ENCODE measurements at regions not wholly inside any gene's neighbourhood (a gene's known extent, or its start where the extent isn't known, plus 50 kb on each side); places are given as distances from the start of the nearest gene placed in this dataset.

GRCh38 chr1:199791495-199791894, 236.0 kb upstream of the NR5A2 start:
- Histone ChIP-seq H3K4me3 (no peak overlapping the region), H3K27me3 (replicated peaks; ENCODE audit: insufficient read depth) (no peaks in the 10 kb centered on the region), H3K27ac (no peak overlapping the region), H3K4me1 (ENCODE audit: control insufficient read depth in 1 of 2, low read depth in 2 of 2) (no peaks in the 10 kb centered on the region), H3K9me3 (no peaks in the 10 kb centered on the region), H3K36me3 (no peaks in the 10 kb centered on the region)
- no peak for ATAC-seq (ENCODE audit: insufficient number of reproducible peaks, low FRiP score, low read depth)
- DNase-seq (ENCODE audit: low spot score): no peak
- TF ChIP-seq CTCF (IDR thresholded peaks at IDR 0.05): no peak

- H3K36me3 ChIP-seq: no peaks in the 10 kb centered on the region
- H3K27ac ChIP-seq: no peak overlapping the region
- H3K27me3 ChIP-seq (replicated peaks; ENCODE audit: insufficient read depth): no peaks in the 10 kb centered on the region
- DNase-seq (ENCODE audit: low spot score) (no peak), ATAC-seq (ENCODE audit: insufficient number of reproducible peaks, low FRiP score, low read depth) (no peak)
- no peaks in the 10 kb centered on the region for H3K9me3 ChIP-seq
- H3K4me3 ChIP-seq: no peak overlapping the region
- no peaks in the 10 kb centered on the region for H3K4me1 ChIP-seq (ENCODE audit: control insufficient read depth in 1 of 2, low read depth in 2 of 2)
- no peak for TF ChIP-seq CTCF (IDR thresholded peaks at IDR 0.05)
These were observed 234.6 kb upstream of the NR5A2 start for GRCh38 chr1:199792874-199793273.

GRCh38 chr1:199794105-199794863, 233.2 kb upstream of the NR5A2 start:
- no peak overlapping the region for H3K27ac ChIP-seq
- no peak for TF ChIP-seq CTCF (IDR thresholded peaks at IDR 0.05)
- no peaks in the 10 kb centered on the region for H3K27me3 ChIP-seq (replicated peaks; ENCODE audit: insufficient read depth)
- no peaks in the 10 kb centered on the region for H3K4me1 ChIP-seq (ENCODE audit: control insufficient read depth in 1 of 2, low read depth in 2 of 2)
- ATAC-seq (ENCODE audit: insufficient number of reproducible peaks, low FRiP score, low read depth): no peak
- no peak overlapping the region for H3K4me3 ChIP-seq
- no peaks in the 10 kb centered on the region for H3K36me3 ChIP-seq
- no peaks in the 10 kb centered on the region for H3K9me3 ChIP-seq
- DNase-seq (ENCODE audit: low spot score): no peak

- H3K4me3 ChIP-seq: no peak overlapping the region
- H3K27me3 ChIP-seq (replicated peaks; ENCODE audit: insufficient read depth): no peaks in the 10 kb centered on the region
- no peak overlapping the region for H3K27ac ChIP-seq
- TF ChIP-seq CTCF (IDR thresholded peaks at IDR 0.05): no peak
- DNase-seq (ENCODE audit: low spot score) (no peak), ATAC-seq (ENCODE audit: insufficient number of reproducible peaks, low FRiP score, low read depth) (no peak)
- no peaks in the 10 kb centered on the region for H3K9me3 ChIP-seq
- H3K4me1 ChIP-seq (ENCODE audit: control insufficient read depth in 1 of 2, low read depth in 2 of 2): no peaks in the 10 kb centered on the region
- no peaks in the 10 kb centered on the region for H3K36me3 ChIP-seq
These were observed 228.4 kb upstream of the NR5A2 start for GRCh38 chr1:199799116-199799515.

- DNase-seq (ENCODE audit: low spot score): no peak
- H3K36me3 ChIP-seq: no peaks in the 10 kb centered on the region
- TF ChIP-seq CTCF (IDR thresholded peaks at IDR 0.05): no peak
- H3K4me1 ChIP-seq (ENCODE audit: control insufficient read depth in 1 of 2, low read depth in 2 of 2): no peaks in the 10 kb centered on the region
- H3K4me3 ChIP-seq: no peak overlapping the region
- no peak for ATAC-seq (ENCODE audit: insufficient number of reproducible peaks, low FRiP score, low read depth)
- no peaks in the 10 kb centered on the region for H3K27me3 ChIP-seq (replicated peaks; ENCODE audit: insufficient read depth)
- no peak overlapping the region for H3K27ac ChIP-seq
- no peaks in the 10 kb centered on the region for H3K9me3 ChIP-seq
These were observed 223.0 kb upstream of the NR5A2 start for GRCh38 chr1:199804526-199804925.

All from thoracic aorta (tissue), 2 donors.